ENCODE measurements at regions not wholly inside any gene's neighbourhood (a gene's known extent, or its start where the extent isn't known, plus 50 kb on each side); places are given as distances from the start of the nearest gene placed in this dataset.

- Histone ChIP-seq H3K4me3 (no peak overlapping the region), H3K9ac (ENCODE audit: insufficient read depth in 1 of 2, low read length in 2 of 2) (no peak overlapping the region), H3K9me3 (ENCODE audit: control insufficient read depth in 4 of 4, insufficient read depth in 3 of 4, low read length in 3 of 4) (no peaks in the 10 kb centered on the region), H3K4me1 (ENCODE audit: control insufficient read depth in 5 of 5, insufficient read depth in 5 of 5, low read length in 5 of 5) (no peaks in the 10 kb centered on the region), H3K27ac (ENCODE audit: low read depth in 1 of 2, low read length in 1 of 2) (no peak overlapping the region), H3K36me3 (ENCODE audit: control insufficient read depth in 4 of 4, insufficient read depth in 4 of 4, low read length in 4 of 4) (no peaks in the 10 kb centered on the region), H3K27me3 (ENCODE audit: control insufficient read depth in 3 of 3, insufficient read depth in 3 of 3, low read length in 2 of 3) (no peaks in the 10 kb centered on the region)
- no peak for TF ChIP-seq CTCF (IDR thresholded peaks at IDR 0.05; ENCODE audit: control extremely low read depth, extremely low read depth)
- WGBS, 2 donors, result 58 to 62% methylated on average over 4 of the region's 4 CpGs
- ATAC-seq (ENCODE audit: insufficient read depth, low FRiP score), result peak; percentile 75
- DNase-seq, result no peak
Measured at GRCh38 chr3:99128725-99129505, 227.4 kb upstream of the DCBLD2 start.

- ATAC-seq (ENCODE audit: insufficient read depth, low FRiP score), result no peak
- no peak overlapping the region for H3K27ac ChIP-seq (ENCODE audit: low read depth in 1 of 2, low read length in 1 of 2)
Measured at GRCh38 chr3:99128235-99128634, 226.7 kb upstream of the DCBLD2 start.

GRCh38 chr3:99126316-99126715 is 224.8 kb upstream of the DCBLD2 start:
- H3K27me3 ChIP-seq (ENCODE audit: control insufficient read depth in 3 of 3, insufficient read depth in 3 of 3, low read length in 2 of 3), result no peaks in the 10 kb centered on the region
- H3K4me3 ChIP-seq, result no peak overlapping the region
- DNase-seq, result no peak
- no peak for TF ChIP-seq CTCF (IDR thresholded peaks at IDR 0.05; ENCODE audit: control extremely low read depth, extremely low read depth)
- H3K36me3 ChIP-seq (ENCODE audit: control insufficient read depth in 4 of 4, insufficient read depth in 4 of 4, low read length in 4 of 4), result no peaks in the 10 kb centered on the region
- no peak for ATAC-seq (ENCODE audit: insufficient read depth, low FRiP score)
- H3K9ac ChIP-seq (ENCODE audit: insufficient read depth in 1 of 2, low read length in 2 of 2), result no peak overlapping the region
- H3K9me3 ChIP-seq (ENCODE audit: control insufficient read depth in 4 of 4, insufficient read depth in 3 of 4, low read length in 3 of 4), result no peaks in the 10 kb centered on the region
- no peak overlapping the region for H3K27ac ChIP-seq (ENCODE audit: low read depth in 1 of 2, low read length in 1 of 2)
- H3K4me1 ChIP-seq (ENCODE audit: control insufficient read depth in 5 of 5, insufficient read depth in 5 of 5, low read length in 5 of 5), result no peaks in the 10 kb centered on the region
- WGBS, 2 donors, result 71 to 88% methylated on average over 1 of the region's 1 CpG

More at GRCh38 chr3:99128235-99128634, 226.7 kb upstream of the DCBLD2 start:
- WGBS, 2 donors, result 60 to 79% methylated on average over 2 of the region's 2 CpGs
- Histone ChIP-seq H3K36me3 (ENCODE audit: control insufficient read depth in 4 of 4, insufficient read depth in 4 of 4, low read length in 4 of 4) (no peaks in the 10 kb centered on the region), H3K4me1 (ENCODE audit: control insufficient read depth in 5 of 5, insufficient read depth in 5 of 5, low read length in 5 of 5) (no peaks in the 10 kb centered on the region), H3K9me3 (ENCODE audit: control insufficient read depth in 4 of 4, insufficient read depth in 3 of 4, low read length in 3 of 4) (no peaks in the 10 kb centered on the region), H3K9ac (ENCODE audit: insufficient read depth in 1 of 2, low read length in 2 of 2) (no peak overlapping the region), H3K4me3 (no peak overlapping the region), H3K27me3 (ENCODE audit: control insufficient read depth in 3 of 3, insufficient read depth in 3 of 3, low read length in 2 of 3) (no peaks in the 10 kb centered on the region)
- no peak for DNase-seq
- TF ChIP-seq CTCF (IDR thresholded peaks at IDR 0.05; ENCODE audit: control extremely low read depth, extremely low read depth), result no peak

Measured in lung (tissue), 11 donors.